Activated CD4-positive, alpha-beta T cell treated with anti-CD3 and anti-CD28 coated beads, Interleukin-2, amount 50 U/mL, for 4 hours (primary cell): ENCODE measurements at regions not wholly inside any gene's neighbourhood (a gene's known extent, or its start where the extent isn't known, plus 50 kb on each side); places are given as distances from the start of the nearest gene placed in this dataset.

Experiments used
- DNase-seq, 2 experiments: peaks; one replicate each; pipeline ENCODE4 v3.0.0-alpha.2; 2020

- DNase-seq: no peak
Measured at GRCh38 chr4:181289198-181289597, 954.0 kb upstream of the TENM3 start.

- DNase-seq: no peak
Measured at GRCh38 chr4:181291615-181292014, 951.6 kb upstream of the TENM3 start.

- DNase-seq: no peak
Measured at GRCh38 chr4:181293014-181293413, 950.2 kb upstream of the TENM3 start.

- no peak for DNase-seq
Measured at GRCh38 chr4:181293541-181293940, 949.7 kb upstream of the TENM3 start.

GRCh38 chr4:181294421-181294820 is 948.8 kb upstream of the TENM3 start:
- DNase-seq: no peak

- DNase-seq: no peak
Measured at GRCh38 chr4:181301735-181302710, 941.2 kb upstream of the TENM3 start.

GRCh38 chr4:181307824-181308223 is 935.4 kb upstream of the TENM3 start:
- DNase-seq: no peak

GRCh38 chr4:181308476-181309312 is 934.5 kb upstream of the TENM3 start:
- no peak for DNase-seq

GRCh38 chr4:181312066-181312465 is 931.1 kb upstream of the TENM3 start:
- no peak for DNase-seq

- no peak for DNase-seq
Measured at GRCh38 chr4:181319629-181320028, 923.6 kb upstream of the TENM3 start.

GRCh38 chr4:181323061-181323460 is 920.1 kb upstream of the TENM3 start:
- DNase-seq: no peak

GRCh38 chr4:181330654-181331201 is 912.5 kb upstream of the TENM3 start:
- no peak for DNase-seq

- DNase-seq: no peak
Measured at GRCh38 chr4:181331214-181331613, 912.0 kb upstream of the TENM3 start.

GRCh38 chr4:181345931-181346330 is 897.3 kb upstream of the TENM3 start:
- DNase-seq: no peak

GRCh38 chr4:181350615-181351415 is 892.4 kb upstream of the TENM3 start:
- DNase-seq: no peak

- DNase-seq: no peak
Measured at GRCh38 chr4:181364504-181364903, 878.7 kb upstream of the TENM3 start.

GRCh38 chr4:181365671-181366070 is 877.5 kb upstream of the TENM3 start:
- no peak for DNase-seq

GRCh38 chr4:181372014-181372413 is 871.2 kb upstream of the TENM3 start:
- no peak for DNase-seq

GRCh38 chr4:181376058-181376457 is 867.1 kb upstream of the TENM3 start:
- DNase-seq: no peak

- DNase-seq: no peak
Measured at GRCh38 chr4:181388061-181388460, 855.1 kb upstream of the TENM3 start.

GRCh38 chr4:181416966-181417365 is 826.2 kb upstream of the TENM3 start:
- DNase-seq: no peak

GRCh38 chr4:181418496-181418895 is 824.7 kb upstream of the TENM3 start:
- DNase-seq: no peak

- no peak for DNase-seq
Measured at GRCh38 chr4:181420950-181421349, 822.3 kb upstream of the TENM3 start.
